ENCODE measurements at regions not wholly inside any gene's neighbourhood (a gene's known extent, or its start where the extent isn't known, plus 50 kb on each side); places are given as distances from the start of the nearest gene placed in this dataset.
"Not testable (repeated sequence)": the region's sequence is repeated elsewhere in the genome, so short reads cannot be mapped to it uniquely, and the experiment has no call there.

- Histone ChIP-seq H4K20me1 (ENCODE audit: insufficient read depth) (no peaks in the 10 kb centered on the region), H2AFZ (no peak overlapping the region), H3K27me3 (ENCODE audit: insufficient read depth, low read depth) (no peaks in the 10 kb centered on the region), H3K27ac (no peak overlapping the region), H3K9me3 (ENCODE audit: insufficient read depth, low read depth) (no peaks in the 10 kb centered on the region), H3K36me3 (ENCODE audit: low read depth) (no peaks in the 10 kb centered on the region), H3K79me2 (ENCODE audit: low read depth) (no peaks in the 10 kb centered on the region), H3K9me2 (ENCODE audit: insufficient read depth) (no peaks in the 10 kb centered on the region), H3K4me1 (replicated peaks; ENCODE audit: insufficient read depth) (no peaks in the 10 kb centered on the region), H3K4me3 (no peak overlapping the region), H3F3A (ENCODE audit: insufficient read depth, low read depth) (no peaks in the 10 kb centered on the region), H3K4me2 (no peak overlapping the region)
- POLR2A ChIA-PET (ENCODE audit: unreplicated experiment): no interaction called here
- no peak for TF ChIP-seq EZH2 (IDR thresholded peaks at IDR 0.05; ENCODE audit: low read depth)
- TF ChIP-seq, protein P1, sequence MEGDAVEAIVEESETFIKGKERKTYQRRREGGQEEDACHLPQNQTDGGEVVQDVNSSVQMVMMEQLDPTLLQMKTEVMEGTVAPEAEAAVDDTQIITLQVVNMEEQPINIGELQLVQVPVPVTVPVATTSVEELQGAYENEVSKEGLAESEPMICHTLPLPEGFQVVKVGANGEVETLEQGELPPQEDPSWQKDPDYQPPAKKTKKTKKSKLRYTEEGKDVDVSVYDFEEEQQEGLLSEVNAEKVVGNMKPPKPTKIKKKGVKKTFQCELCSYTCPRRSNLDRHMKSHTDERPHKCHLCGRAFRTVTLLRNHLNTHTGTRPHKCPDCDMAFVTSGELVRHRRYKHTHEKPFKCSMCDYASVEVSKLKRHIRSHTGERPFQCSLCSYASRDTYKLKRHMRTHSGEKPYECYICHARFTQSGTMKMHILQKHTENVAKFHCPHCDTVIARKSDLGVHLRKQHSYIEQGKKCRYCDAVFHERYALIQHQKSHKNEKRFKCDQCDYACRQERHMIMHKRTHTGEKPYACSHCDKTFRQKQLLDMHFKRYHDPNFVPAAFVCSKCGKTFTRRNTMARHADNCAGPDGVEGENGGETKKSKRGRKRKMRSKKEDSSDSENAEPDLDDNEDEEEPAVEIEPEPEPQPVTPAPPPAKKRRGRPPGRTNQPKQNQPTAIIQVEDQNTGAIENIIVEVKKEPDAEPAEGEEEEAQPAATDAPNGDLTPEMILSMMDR (conservative IDR thresholded peaks at IDR 0.05): no peak
- no TSS peak for BruUV-seq (replicated peaks)
- no peak for DNase-seq
- CTCF ChIA-PET: no interaction called here
- intact Hi-C loops (cut with micrococcal nuclease; ENCODE audit: unreplicated experiment): no loop called here
Measured at GRCh38 chr5:145619806-145620310, 215.3 kb downstream of the PRELID2 start.

DNA sequence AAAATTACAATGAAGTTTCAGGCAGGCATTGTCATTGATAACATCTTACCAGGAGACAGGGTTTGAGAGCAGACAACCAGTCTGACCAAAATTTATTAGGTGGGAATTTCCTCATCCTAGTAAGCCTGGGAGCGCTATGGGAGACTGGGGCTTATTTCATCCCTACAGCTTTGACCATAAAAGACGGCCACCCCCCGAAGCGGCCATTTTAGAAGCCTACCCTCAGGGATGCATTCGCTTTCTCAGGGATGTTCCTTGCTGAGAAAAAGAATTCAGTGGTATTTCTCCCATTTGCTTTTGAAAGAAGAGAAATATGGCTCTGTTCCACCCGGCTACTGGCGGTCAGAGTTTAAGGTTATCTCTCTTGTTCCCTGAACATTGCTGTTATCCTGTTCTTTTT is 218.4 kb downstream of the PRELID2 start:
- intact Hi-C loops (cut with micrococcal nuclease; ENCODE audit: unreplicated experiment); H3K4me1 ChIP-seq (replicated peaks; ENCODE audit: insufficient read depth); H3K27ac ChIP-seq; CTCF ChIA-PET; BruUV-seq (replicated peaks); H2AFZ ChIP-seq; DNase-seq; H3K27me3 ChIP-seq (ENCODE audit: insufficient read depth, low read depth); H3K9me3 ChIP-seq (ENCODE audit: insufficient read depth, low read depth); H4K20me1 ChIP-seq (ENCODE audit: insufficient read depth); POLR2A ChIA-PET (ENCODE audit: unreplicated experiment); H3K4me3 ChIP-seq; H3K79me2 ChIP-seq (ENCODE audit: low read depth); H3K36me3 ChIP-seq (ENCODE audit: low read depth); H3K4me2 ChIP-seq; H3K9me2 ChIP-seq (ENCODE audit: insufficient read depth); H3F3A ChIP-seq (ENCODE audit: insufficient read depth, low read depth): not testable (repeated sequence)

DNA sequence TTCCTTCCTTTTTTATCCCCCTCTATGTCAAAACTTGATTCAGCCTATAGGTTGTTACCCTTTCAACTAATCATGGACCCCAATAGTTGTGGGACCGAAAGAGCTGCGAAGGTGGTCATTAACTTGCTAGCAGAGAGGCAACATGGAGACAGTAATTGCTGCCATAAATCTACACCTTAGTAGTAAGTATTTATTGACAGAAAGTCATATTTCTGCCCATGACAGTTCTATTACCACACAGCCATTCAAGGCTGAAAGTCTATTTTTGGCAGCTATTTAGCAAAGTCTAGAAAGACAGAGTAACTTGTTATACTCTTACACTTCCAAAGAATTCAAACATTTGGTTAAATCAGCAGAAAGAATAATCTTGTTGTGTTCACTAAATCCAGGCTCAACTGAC is 236.2 kb downstream of the PRELID2 start:
- TF ChIP-seq, protein P1 (conservative IDR thresholded peaks at IDR 0.05): no peak
- TF ChIP-seq EZH2 (IDR thresholded peaks at IDR 0.05; ENCODE audit: low read depth): no peak
- BruUV-seq (replicated peaks): no TSS peak
- ChIA-PET CTCF (no interaction called here), POLR2A (ENCODE audit: unreplicated experiment) (no interaction called here)
- no peaks in the 10 kb centered on the region for H3K4me1 ChIP-seq (replicated peaks; ENCODE audit: insufficient read depth)
- no peaks in the 10 kb centered on the region for H3F3A ChIP-seq (ENCODE audit: insufficient read depth, low read depth)
- H3K9me2 ChIP-seq (ENCODE audit: insufficient read depth): 0 out of 2 replicates have a peak, but pooled peaks cover 5% of the 10 kb centered on the region
- H4K20me1 ChIP-seq (ENCODE audit: insufficient read depth): no peaks in the 10 kb centered on the region
- no peak overlapping the region for H2AFZ ChIP-seq
- H3K27me3 ChIP-seq (ENCODE audit: insufficient read depth, low read depth): no peaks in the 10 kb centered on the region
- intact Hi-C loops (cut with micrococcal nuclease; ENCODE audit: unreplicated experiment): no loop called here
- H3K4me2 ChIP-seq: no peak overlapping the region
- no peaks in the 10 kb centered on the region for H3K79me2 ChIP-seq (ENCODE audit: low read depth)
- H3K4me3 ChIP-seq: no peak overlapping the region
- no peak overlapping the region for H3K27ac ChIP-seq
- no peak for DNase-seq
- H3K9me3 ChIP-seq (ENCODE audit: insufficient read depth, low read depth): no peaks in the 10 kb centered on the region
- no peaks in the 10 kb centered on the region for H3K36me3 ChIP-seq (ENCODE audit: low read depth)

- Histone ChIP-seq H3K9me3 (ENCODE audit: insufficient read depth, low read depth) (no peaks in the 10 kb centered on the region), H3K36me3 (ENCODE audit: low read depth) (no peaks in the 10 kb centered on the region), H4K20me1 (ENCODE audit: insufficient read depth) (no peaks in the 10 kb centered on the region), H3K4me2 (no peak overlapping the region), H3K4me3 (no peak overlapping the region), H2AFZ (no peak overlapping the region), H3K79me2 (ENCODE audit: low read depth) (no peaks in the 10 kb centered on the region), H3K27ac (no peak overlapping the region), H3F3A (ENCODE audit: insufficient read depth, low read depth) (no peaks in the 10 kb centered on the region), H3K4me1 (replicated peaks; ENCODE audit: insufficient read depth) (no peaks in the 10 kb centered on the region), H3K27me3 (ENCODE audit: insufficient read depth, low read depth) (no peaks in the 10 kb centered on the region), H3K9me2 (ENCODE audit: insufficient read depth) (0 out of 2 replicates have a peak, but pooled peaks cover 5% of the 10 kb centered on the region)
- ChIA-PET POLR2A (ENCODE audit: unreplicated experiment) (no interaction called here), CTCF (no interaction called here)
- intact Hi-C loops (cut with micrococcal nuclease; ENCODE audit: unreplicated experiment): no loop called here
- no peak for DNase-seq
- no peak for TF ChIP-seq EZH2 (IDR thresholded peaks at IDR 0.05; ENCODE audit: low read depth)
- TF ChIP-seq, protein P1 (conservative IDR thresholded peaks at IDR 0.05): no peak
- no TSS peak for BruUV-seq (replicated peaks)
Measured at GRCh38 chr5:145598184-145598583, 237.0 kb downstream of the PRELID2 start.
